Body of pancreas (tissue), 4 donors: ENCODE measurements at regions not wholly inside any gene's neighbourhood (a gene's known extent, or its start where the extent isn't known, plus 50 kb on each side); places are given as distances from the start of the nearest gene placed in this dataset.

Experiments
- POLR2A ChIP-seq, 3 donors: fragments of 450-650 bp; IDR thresholded peaks; one replicate each; pipeline ENCODE4 v1.6.1; 2016; ENCODE audit warnings: antibody characterized with exemption in 3 of 3, mild to moderate bottlenecking in 2 of 3
- TF ChIP-seq, protein P1 (sequence below), 7 experiments: fragments of 450-650 bp in 4 of 7; fragments of 200-600 bp in 3 of 7; sonication (generic) in 3 of 7; IDR thresholded peaks; one replicate each; pipeline ENCODE4 v1.5.1; 2016 to 2019; ENCODE audit warnings: antibody characterized with exemption in 7 of 7

DNA sequence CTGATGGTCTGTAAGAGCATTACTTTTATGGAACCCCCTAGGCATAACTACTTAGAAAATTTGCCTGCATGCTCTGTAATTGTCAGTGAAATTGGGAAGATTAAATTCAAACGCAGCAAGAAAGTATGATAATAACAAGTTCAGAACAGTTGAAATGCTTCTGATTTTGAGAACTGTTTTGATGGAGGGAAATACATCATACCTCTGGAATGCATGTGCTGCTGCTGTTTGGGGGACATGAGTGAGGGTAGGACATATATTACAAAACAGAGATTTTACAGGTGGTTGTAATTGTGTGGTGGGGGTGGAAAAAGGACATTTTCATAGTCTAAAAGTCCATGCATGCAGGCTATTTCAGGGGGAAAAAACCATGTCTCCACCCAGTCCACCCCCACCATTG is 135.0 kb upstream of the DPH6 start:
- TF ChIP-seq, protein P1, sequence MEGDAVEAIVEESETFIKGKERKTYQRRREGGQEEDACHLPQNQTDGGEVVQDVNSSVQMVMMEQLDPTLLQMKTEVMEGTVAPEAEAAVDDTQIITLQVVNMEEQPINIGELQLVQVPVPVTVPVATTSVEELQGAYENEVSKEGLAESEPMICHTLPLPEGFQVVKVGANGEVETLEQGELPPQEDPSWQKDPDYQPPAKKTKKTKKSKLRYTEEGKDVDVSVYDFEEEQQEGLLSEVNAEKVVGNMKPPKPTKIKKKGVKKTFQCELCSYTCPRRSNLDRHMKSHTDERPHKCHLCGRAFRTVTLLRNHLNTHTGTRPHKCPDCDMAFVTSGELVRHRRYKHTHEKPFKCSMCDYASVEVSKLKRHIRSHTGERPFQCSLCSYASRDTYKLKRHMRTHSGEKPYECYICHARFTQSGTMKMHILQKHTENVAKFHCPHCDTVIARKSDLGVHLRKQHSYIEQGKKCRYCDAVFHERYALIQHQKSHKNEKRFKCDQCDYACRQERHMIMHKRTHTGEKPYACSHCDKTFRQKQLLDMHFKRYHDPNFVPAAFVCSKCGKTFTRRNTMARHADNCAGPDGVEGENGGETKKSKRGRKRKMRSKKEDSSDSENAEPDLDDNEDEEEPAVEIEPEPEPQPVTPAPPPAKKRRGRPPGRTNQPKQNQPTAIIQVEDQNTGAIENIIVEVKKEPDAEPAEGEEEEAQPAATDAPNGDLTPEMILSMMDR (IDR thresholded peaks at IDR 0.05) = no peak
- no peak for TF ChIP-seq POLR2A (IDR thresholded peaks at IDR 0.05)
